Stimulated activated CD4-positive, alpha-beta T cell treated with anti-CD3 and anti-CD28 coated beads, Interleukin-15, amount 100 ng/mL, for 48 hours (primary cell): ENCODE measurements at regions not wholly inside any gene's neighbourhood (a gene's known extent, or its start where the extent isn't known, plus 50 kb on each side); places are given as distances from the start of the nearest gene placed in this dataset.

Experiments
- DNase-seq, 2 donors: peaks; one replicate each; pipeline ENCODE4 v3.0.0-alpha.2; 2020; ENCODE audit warnings: low read depth in 2 of 2

DNA sequence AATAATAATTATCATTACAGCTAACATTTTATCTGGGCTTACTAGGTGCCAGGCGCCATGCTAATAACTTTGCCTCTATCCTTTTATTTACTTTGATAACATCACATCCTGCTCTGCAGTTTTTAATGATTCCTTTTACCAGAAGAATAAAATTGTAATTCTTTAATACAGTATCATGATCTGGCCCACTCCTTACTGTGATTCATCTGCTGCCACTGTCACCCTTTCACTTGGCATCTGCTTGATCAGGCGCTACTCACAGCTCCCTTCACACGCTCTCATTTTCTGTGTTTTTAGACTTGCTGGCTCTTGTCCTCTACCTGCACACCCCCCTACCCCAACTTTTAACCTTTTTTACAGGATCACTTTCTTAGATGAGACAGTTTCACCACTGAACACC, 167.5 kb downstream of the NTMT2 start:
- DNase-seq = no peak

DNA sequence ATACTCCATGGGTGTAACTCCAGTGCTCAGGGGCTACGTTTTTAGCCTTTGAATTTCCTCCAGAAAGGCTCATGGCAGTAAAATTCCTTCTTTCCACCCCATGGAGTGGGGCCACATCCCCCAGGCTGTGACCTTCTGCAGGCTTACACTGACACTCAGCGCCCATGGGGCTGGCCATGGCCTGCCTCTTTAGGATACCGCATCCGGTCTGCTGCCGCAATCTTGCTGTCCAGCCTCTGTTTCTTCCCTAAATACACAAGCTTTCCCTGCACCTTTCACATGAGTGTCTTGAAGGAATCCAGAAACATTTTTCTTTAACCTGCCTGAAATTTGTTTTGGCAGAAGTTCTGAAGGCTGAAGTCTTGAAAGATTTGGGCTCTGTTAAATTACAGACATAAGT, 170.5 kb downstream of the NTMT2 start:
- DNase-seq = no peak

DNA sequence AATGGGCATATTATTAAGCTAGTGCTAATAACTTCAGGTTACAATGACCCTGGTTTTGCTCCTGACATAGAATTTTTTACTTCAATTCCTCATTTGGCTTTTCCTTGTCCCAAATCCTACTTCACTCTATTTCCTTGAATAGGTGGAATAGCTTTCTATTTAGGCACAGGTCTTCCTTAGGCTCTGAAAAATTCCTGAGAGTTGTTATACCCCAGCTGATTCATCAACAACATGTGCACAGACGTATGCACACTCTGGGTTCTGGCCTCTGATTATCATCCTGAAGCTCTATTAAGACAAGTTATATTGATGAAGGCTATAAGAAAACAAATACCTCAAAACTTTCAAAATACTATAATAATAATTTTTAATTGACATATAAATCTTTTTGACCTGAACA, 172.4 kb downstream of the NTMT2 start:
- DNase-seq = no peak

DNA sequence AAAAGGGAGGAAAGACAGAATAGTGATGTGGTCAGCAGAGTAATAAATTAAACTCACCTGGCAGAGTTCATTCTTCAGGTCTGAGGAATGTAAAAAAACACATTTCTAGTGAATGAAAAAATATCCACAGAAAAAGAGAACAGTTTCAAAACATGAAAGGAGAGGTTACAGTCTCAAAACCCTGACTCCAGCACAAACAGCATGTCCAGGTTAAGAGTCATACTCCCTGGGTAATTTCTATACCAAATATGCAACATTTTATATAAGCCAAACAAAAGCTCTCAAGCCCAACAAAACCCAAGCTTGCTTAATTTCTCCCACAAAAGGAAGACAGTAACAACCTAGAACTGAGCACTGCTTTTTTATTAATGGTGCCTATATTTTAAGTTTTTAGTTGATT, 173.0 kb downstream of the NTMT2 start:
- DNase-seq = no peak

DNA sequence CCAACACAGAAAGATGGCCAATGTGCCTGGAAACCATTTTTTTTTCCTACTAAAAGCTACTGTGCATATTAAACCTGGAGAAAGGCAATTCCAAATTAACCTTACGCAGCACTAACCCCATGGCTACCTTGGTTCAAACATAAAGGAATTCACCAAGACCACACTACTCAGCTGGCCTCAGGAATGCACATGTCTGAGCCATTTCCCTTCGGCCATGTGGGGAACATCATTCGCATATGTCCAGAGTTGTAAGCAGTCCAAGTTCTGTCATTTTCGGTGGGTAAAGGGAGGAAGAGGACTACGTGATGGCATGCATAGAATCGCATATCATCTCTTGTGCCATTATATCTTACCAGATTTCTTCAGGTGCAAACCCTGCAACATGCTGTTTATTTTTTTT, 175.4 kb downstream of the NTMT2 start:
- no peak for DNase-seq

DNA sequence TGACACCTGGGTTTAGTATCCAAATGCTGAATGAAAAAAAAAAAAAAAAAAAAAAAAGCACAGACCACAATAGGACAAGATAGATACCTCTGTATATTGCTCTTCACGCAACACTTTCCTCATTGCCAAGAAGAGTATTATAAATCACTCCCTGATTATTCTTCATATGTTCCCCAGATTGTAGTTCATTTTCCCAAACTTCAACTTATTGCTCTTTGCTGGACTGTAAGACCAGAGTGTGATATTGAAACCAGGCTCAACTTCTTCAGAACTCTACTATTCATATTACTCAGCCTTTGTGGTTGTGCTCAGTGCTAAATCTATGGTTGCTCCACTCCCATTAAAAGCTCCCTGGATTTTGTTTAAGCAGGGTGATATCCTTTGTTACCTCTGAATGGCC, 180.4 kb downstream of the NTMT2 start:
- DNase-seq = no peak

DNA sequence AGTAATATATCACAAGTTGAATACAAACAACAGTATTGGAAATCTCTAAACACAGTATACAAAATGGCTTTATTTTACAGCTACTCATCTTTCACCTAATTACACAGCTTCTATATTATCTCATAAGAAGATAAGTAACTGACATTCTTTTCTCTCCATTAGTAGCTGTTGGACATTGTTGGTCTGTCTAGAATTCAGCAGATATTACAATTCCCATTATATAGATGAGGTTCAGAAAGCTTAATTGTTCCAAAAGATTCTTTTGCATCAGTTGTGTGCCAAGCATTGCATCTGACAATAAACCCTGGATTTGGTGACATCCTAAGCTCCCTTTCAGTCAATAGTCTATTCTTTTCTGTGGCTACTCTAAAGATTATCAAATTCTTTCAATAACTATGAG, 187.0 kb downstream of the NTMT2 start:
- no peak for DNase-seq

DNA sequence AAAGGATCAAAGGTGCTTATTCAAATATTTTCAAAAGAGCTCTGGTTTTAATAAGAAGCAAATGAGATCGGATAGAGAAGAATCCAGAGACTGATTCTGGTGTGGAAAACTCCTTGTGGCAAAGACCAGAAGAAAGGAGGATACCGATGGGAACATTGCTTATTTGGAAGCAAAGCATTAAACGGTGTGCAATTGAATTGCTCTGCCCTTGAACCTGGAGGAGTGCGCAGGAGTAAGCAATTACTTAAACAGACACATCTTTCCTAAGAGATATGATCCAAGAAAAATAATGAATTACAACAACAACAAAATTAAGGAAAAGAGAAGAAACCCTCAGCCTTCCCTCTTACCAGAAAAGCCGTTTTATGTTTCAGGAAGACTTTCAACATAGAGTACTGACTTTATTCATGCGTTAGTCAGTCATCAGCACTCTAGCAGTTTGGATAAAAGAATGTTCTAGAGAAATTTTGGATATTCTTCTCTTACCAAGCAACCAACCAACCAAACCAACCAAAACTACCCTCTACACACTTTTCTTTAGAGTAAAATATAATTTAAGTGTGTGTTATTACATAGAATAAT, 191.7 kb downstream of the NTMT2 start:
- no peak for DNase-seq

DNA sequence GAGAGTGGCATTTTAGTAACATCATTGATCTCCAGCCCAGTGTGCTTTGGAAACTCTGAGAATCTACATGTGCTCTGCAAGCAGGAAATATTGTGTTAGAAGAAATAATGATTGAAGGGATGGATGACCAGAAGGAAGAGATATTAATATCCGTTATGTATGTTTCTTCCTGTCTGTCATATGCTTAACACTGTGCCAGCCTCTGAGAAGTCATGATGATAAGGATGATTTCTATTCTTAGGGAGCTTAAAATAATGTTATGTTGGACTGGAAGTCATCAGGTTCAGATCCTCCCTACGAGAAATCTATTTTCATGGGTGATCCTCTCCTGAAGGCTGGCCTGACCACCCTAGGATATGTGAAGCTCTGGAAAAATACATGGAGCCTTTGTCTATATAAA, 192.4 kb upstream of the GORAB start:
- no peak for DNase-seq

DNA sequence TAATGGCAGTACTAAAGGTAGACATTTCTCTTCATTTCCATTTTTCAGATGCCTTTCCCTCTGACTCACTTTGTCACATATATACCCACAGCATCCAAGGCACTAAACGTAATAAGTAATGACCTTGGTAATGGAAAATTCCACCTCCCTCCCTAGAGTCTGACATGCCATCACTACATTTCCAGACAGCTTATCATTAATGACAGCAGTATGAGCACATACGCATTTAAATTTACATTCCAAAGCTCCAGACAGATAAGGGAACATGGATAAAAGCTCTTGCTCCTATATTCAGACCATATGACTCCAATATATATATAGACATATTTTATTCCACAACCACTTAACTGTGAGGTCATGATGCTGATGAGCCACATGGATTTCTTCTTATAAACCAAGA, 191.7 kb upstream of the GORAB start:
- no peak for DNase-seq

DNA sequence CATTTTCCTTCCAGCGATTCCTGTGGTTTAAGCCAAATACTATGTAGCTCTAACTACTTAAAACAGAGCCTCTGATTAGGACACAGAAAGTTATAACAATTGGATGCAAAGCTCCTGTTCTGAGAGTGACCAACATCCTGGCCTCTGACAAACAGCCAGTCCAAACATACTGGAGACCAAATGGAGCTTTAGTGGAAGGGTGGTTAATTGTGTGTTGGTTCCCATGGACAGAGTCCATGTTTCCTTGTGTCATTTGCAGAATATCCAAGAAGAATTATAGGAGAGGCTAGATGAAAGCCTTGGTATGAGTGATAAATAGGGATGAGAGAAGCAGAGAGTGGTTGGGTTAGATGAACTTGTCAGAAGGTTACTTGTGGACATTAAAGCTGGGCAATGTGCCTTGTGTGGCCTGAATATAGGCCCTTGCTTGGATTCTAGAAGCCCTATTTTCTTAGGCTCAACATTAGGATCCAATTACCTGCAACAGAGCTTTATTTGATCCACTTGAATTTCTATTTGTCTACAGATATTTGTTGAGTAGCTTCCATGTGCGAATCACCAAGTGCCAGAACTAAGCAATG, 180.5 kb upstream of the GORAB start:
- DNase-seq = no peak

DNA sequence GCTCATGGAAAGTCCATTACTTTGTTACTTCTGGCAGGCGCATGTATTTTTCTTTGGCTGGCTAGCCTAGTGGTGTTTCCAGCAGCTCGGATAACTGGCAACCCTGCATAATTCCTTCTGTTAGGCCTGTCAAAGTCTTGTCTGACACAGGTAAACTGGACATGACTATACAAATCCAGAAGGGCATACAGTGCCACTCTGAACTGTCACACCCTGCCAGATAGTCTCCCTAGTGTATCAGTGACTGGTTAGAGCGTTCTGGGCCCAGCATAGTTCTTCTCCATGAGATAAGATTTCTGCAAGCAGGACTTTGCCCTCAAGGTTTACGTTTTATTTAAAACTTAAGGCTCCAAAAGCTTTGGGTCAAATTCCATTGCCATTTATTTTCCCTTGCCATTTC, 177.7 kb upstream of the GORAB start:
- DNase-seq = no peak

DNA sequence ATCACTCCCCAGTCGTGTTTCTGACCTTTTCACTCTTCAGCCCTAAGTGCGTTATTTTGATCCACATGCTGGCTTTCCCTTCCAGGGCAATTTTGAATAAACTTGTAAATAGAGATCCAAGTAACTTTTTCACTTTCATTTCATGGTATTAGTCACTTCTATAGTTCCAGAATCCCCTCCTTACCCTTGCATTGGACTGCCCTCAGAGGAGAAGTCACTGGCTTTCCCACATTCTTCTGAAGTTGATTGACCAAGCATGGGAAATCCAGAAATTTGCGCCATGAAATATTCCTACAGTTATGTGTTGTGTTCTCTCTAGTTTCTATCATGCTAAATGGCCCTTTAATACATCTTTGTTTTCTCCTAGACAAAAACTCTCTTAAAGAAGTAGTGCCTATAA, 177.3 kb upstream of the GORAB start:
- DNase-seq = no peak

DNA sequence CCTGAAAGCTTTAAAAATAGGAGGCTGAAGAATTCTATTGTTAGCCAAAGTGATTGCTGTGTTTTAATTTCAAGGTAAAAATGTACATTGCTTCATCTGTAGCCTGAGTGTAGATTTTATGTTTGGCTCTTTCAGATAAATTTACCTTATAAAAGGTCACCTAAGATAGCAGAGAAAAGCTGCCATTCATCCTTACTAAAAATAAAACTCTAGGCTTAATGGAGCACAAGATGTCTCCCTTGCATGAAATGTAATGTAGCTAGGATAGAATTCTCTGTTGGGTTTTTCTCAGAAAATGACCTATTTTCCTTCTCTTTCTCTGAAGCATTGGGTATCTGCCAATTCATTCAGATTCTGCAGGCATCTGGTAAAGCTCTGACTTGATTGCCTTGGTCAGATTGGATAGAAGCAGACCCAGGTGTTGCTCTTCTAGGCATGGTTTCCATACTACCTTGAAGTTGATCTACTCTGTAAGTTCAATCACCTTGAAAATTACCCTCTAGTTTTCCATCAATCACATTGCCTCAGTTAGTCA, 176.6 kb upstream of the GORAB start:
- no peak for DNase-seq

DNA sequence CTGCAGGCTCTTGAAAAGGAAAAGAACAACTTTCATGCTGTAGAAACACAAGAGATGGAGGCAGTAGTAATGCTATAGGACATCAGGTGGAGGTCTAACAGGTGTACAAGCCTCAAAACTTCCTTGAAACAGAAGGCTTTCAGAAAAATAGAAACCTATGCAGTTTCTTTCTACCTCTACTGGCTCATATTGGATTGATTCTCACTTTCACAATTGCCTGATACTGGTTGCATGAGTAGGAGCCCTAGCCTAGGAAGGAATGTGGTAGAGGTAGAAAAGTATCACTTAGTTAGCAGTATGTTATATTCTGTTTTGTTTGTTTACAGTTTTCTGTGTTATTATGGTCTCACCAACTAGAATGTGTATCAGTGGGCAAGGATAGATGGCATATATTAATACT, 175.4 kb upstream of the GORAB start:
- DNase-seq = no peak

DNA sequence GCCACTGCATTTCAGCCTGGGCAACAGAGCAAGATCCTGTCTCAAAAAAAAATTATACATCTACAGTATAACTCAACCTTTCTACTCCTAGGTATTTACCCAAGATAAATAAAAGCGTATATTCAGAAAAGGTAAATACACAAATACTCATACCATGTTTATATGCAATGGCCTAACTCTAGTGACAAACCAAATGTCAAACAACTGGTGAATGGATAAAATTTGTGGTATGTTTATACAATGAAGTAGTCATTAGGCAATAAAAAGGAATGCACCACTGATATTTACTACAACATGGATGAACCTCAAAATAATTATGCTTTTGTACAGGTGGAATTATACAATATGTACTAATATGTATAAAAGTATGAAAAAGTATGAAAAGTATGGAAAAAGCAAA, 174.2 kb upstream of the GORAB start:
- no peak for DNase-seq

DNA sequence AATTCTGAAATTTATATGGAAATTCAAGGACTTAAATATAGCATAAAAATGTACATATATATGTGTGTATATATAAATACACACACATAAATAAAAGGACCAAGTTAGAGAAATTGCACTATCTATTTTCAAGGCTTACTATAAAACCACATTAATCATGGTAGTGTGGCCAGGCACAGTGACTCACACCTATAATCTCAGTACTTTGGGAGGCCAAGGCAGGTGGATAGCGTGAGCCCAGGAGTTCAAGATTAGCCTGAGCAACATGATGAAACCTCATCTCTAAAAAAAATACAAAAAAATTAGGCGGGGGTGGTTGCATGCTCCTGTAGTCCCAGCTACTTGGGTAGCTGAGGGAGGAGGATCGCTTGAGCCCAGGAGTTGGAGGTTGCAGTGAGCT, 171.4 kb upstream of the GORAB start:
- DNase-seq = no peak

DNA sequence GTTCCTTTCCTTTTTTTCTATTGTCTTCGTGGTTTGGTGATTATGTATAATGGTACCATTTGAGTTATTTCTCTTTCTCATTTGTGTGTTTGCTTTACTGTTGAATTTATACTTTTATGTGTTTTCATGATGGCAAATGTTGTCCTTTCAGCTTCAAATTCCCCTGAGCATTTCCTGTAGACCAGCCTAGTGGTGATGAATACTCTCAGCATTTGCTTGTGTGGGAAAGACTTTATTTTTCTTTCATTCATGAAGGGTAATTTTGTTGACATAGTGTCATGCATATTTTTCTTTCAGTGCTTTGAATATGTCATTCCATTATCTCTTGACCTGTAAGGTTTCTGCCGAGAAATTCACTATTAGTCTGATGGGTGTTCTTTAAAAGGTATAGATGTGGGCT, 166.6 kb upstream of the GORAB start:
- DNase-seq = no peak

DNA sequence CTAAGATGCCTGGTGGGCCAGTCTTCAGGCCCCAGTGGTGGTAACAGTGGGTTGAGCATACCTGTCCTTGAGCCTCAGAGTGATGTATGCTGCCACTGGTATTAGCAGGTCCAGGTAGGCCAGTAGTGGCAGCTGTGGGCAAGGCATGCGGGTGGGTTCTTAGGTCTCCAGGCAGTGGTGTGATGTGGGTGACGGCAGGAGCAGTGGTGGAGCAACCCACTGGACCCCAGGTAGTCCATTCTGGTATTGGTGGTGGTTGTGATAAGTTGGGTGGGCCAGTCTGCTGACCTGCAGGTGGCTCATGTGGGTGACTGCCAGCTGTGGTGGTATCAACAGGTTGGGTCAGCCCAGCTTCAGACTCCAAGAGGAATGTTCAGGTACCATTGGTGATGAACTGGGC, 165.0 kb upstream of the GORAB start:
- DNase-seq = no peak

DNA sequence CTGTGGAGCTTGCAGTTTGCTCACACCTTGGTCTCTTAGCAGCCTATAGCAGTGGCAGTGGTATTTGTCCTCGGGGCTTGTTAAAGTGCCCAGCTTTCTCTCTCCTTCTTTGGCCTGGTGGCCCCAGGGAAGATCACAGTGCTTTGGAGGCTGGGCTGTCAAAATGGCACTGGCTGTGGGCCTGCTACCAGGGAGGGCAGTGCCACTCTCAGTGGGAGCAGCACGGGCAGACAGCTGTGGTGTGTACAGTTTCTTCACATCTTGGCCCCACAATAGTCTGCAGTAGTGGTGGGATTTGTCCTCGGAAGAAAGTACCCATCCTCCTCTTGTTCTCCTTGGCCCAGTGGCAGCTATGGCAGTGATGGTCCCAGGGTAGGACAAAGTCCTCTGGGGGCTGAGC, 164.4 kb upstream of the GORAB start:
- DNase-seq = no peak

DNA sequence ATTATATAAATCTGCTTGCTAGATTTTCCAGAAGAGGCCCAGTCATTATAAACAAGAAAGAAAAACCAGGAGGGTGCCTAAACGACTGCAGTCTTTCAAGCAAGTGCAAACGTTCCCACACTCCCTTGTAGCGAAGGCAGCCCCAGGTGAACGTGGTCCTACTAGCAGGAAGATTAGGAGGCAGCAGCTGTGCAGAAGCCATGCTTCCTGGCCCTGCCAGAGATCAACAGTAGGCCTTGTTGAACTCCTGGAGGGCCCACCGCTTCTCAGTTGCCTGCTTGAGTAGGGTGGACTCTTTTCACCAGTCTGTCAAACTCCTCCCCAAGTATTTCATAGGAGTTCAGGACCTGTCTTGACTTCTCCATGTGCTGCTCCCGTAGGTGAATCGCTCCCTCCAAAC, 163.0 kb upstream of the GORAB start:
- no peak for DNase-seq

DNA sequence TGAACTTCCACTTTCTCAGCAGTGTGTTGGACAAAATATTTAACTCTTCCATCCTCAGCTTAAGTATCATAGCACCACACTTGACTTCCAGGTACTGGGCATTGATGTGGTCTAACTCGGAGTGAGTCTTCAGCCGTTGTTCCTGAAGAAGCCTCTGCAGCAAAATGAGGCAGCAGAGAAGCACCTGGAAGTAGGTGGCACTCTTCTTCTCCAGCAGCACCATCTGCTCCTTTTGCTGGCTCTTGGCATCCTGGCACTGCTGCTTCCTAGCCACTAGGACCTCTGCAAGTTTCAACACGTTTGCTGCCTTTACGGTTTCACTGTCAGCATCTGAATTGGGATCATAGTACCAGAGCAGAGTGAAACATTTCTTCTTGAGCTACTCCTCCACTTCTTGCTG, 162.5 kb upstream of the GORAB start:
- DNase-seq = no peak

DNA sequence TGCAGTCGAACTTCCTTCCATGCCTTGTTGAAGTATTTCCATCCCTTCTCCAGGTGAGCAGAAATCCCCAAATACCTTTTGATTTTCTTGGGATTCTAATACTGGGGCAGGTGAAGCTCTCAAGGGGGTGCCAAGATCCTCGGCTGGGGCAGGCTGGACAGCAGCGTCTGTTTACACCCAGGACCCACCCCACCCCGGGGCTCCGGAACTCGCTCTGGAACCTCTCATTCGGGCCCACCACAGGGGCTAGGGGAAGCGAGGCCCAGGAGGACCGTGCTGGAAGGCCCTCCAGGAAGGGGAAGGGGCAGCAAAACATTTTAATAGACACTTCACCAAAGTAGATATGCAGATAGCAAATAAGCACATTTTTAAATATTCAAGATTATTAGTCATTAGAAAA, 161.9 kb upstream of the GORAB start:
- DNase-seq = no peak

DNA sequence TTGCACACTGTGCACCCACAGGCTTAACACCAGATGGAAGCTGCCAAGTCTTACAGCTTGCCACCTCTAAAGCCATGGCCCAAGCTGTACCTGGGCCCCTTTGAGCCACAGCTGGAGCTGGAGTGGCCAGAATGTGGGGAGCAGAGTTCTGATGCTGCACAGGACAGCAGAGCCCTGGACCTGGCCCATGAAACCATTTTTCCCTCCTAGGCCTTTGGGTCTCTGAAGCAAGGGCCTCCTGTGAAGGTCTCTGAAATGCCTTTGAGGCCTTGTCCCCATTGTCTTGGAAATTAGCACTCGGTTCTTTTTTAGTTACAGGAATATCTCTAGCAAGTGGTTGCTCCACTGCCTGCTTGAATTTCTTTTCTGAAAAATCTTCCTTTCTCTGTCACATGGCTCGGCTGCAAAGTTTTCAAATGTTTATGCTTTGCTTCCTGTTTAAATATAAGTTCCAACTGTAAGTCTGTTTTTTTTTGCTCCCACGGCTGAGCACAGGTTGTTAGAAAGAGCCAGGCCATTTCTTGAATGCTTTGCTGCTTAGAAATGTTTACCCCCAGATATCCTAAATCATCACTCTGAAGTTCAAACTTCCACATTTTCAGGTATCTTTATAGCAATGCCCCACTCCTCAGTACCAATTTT, 156.8 kb upstream of the GORAB start:
- no peak for DNase-seq
